ENCODE measurements at regions not wholly inside any gene's neighbourhood (a gene's known extent, or its start where the extent isn't known, plus 50 kb on each side); places are given as distances from the start of the nearest gene placed in this dataset.

- no peak for ATAC-seq (ENCODE audit: low FRiP score in 2 of 2)
- Histone ChIP-seq H3K9me3 (no peaks in the 10 kb centered on the region), H3K4me3 (no peak overlapping the region), H3K36me3 (no peaks in the 10 kb centered on the region), H3K27ac (no peak overlapping the region), H3K27me3 (no peaks in the 10 kb centered on the region), H3K4me1 (no peaks in the 10 kb centered on the region)
- DNase-seq: no peak
- TF ChIP-seq POLR2A (IDR thresholded peaks at IDR 0.05): no peak
- no peak for TF ChIP-seq CTCF (IDR thresholded peaks at IDR 0.05)
- no peak for TF ChIP-seq EP300 (IDR thresholded peaks at IDR 0.05)
- no peak for TF ChIP-seq POLR2AphosphoS5 (IDR thresholded peaks at IDR 0.05)
Observed at GRCh38 chr4:57911203-57911602, 801.0 kb upstream of the IGFBP7 start.

- DNase-seq (no peak), ATAC-seq (ENCODE audit: low FRiP score in 2 of 2) (no peak)
- Histone ChIP-seq H3K9me3 (no peaks in the 10 kb centered on the region), H3K27ac (no peak overlapping the region), H3K4me1 (no peaks in the 10 kb centered on the region), H3K36me3 (no peaks in the 10 kb centered on the region), H3K4me3 (no peak overlapping the region), H3K27me3 (no peaks in the 10 kb centered on the region)
- TF ChIP-seq POLR2AphosphoS5 (IDR thresholded peaks at IDR 0.05) (no peak), CTCF (IDR thresholded peaks at IDR 0.05) (no peak), EP300 (IDR thresholded peaks at IDR 0.05) (no peak), POLR2A (IDR thresholded peaks at IDR 0.05) (no peak)
- 71 to 87% methylated on average over 3 of the region's 3 CpGs for WGBS, 2 donors
Observed at GRCh38 chr4:57910151-57910550, 800.0 kb upstream of the IGFBP7 start.

- DNase-seq (no peak), ATAC-seq (ENCODE audit: low FRiP score in 2 of 2) (no peak)
- Histone ChIP-seq H3K27ac (no peak overlapping the region), H3K4me3 (no peak overlapping the region), H3K36me3 (no peaks in the 10 kb centered on the region), H3K4me1 (no peaks in the 10 kb centered on the region), H3K9me3 (no peaks in the 10 kb centered on the region), H3K27me3 (no peaks in the 10 kb centered on the region)
- WGBS, 2 donors: 88 to 92% methylated on average over 3 of the region's 3 CpGs
- TF ChIP-seq EP300 (IDR thresholded peaks at IDR 0.05): no peak
- TF ChIP-seq CTCF (IDR thresholded peaks at IDR 0.05): no peak
- TF ChIP-seq POLR2AphosphoS5 (IDR thresholded peaks at IDR 0.05): no peak
- no peak for TF ChIP-seq POLR2A (IDR thresholded peaks at IDR 0.05)
Observed at GRCh38 chr4:57905965-57906364, 795.8 kb upstream of the IGFBP7 start.

- WGBS, 2 donors: 65 to 68% methylated on average over 3 of the region's 3 CpGs
- ATAC-seq (ENCODE audit: low FRiP score in 2 of 2): no peak
- Histone ChIP-seq H3K4me1 (no peaks in the 10 kb centered on the region), H3K27me3 (no peaks in the 10 kb centered on the region), H3K36me3 (no peaks in the 10 kb centered on the region), H3K27ac (no peak overlapping the region), H3K4me3 (no peak overlapping the region), H3K9me3 (no peaks in the 10 kb centered on the region)
- TF ChIP-seq POLR2A (IDR thresholded peaks at IDR 0.05) (no peak), CTCF (IDR thresholded peaks at IDR 0.05) (no peak), POLR2AphosphoS5 (IDR thresholded peaks at IDR 0.05) (no peak), EP300 (IDR thresholded peaks at IDR 0.05) (no peak)
- no peak for DNase-seq
Observed at GRCh38 chr4:57877047-57877458, 766.9 kb upstream of the IGFBP7 start.

GRCh38 chr4:57875829-57876392, 765.7 kb upstream of the IGFBP7 start:
- Histone ChIP-seq H3K9me3 (no peaks in the 10 kb centered on the region), H3K4me3 (no peak overlapping the region), H3K27me3 (no peaks in the 10 kb centered on the region), H3K4me1 (no peaks in the 10 kb centered on the region), H3K27ac (no peak overlapping the region), H3K36me3 (no peaks in the 10 kb centered on the region)
- no peak for TF ChIP-seq EP300 (IDR thresholded peaks at IDR 0.05)
- 80 to 88% methylated on average over 2 of the region's 2 CpGs for WGBS, 2 donors
- ATAC-seq (ENCODE audit: low FRiP score in 2 of 2): no peak
- no peak for DNase-seq
